Esophagus muscularis mucosa (tissue), 4 donors: ENCODE measurements at regions not wholly inside any gene's neighbourhood (a gene's known extent, or its start where the extent isn't known, plus 50 kb on each side); places are given as distances from the start of the nearest gene placed in this dataset.

Source experiments
- DNase-seq: peaks from one replicate; pipeline ENCODE4 v3.0.0-alpha.2; 2017; ENCODE audit errors: extremely low spot score
- H3K27ac ChIP-seq, 4 donors: fragments of 200-600 bp; sonication (generic); replicated peaks in 1 of 4; 1 replicate in 3 of 4; 2 replicates in 1 of 4; pipeline ENCODE4 v1.5.1; 2016 to 2019; ENCODE audit warnings: mild to moderate bottlenecking in 1 of 4
- H3K27me3 ChIP-seq, 4 donors: fragments of 200-600 bp; sonication (generic); one replicate each; pipeline versions ENCODE4 v1.5.1 to v1.6.0; 2016 to 2019
- H3K36me3 ChIP-seq, 4 donors: fragments of 200-600 bp; sonication (generic); one replicate each; pipeline ENCODE4 v1.5.1; 2016 to 2019
- H3K4me1 ChIP-seq, 4 donors: fragments of 200-600 bp; sonication (generic); one replicate each; pipeline ENCODE4 v1.5.1; 2016 to 2019
- H3K4me3 ChIP-seq, 4 donors: fragments of 200-600 bp; sonication (generic); 1 replicate in 2 of 4; 2 replicates in 2 of 4; pipeline ENCODE4 v1.5.1; 2016 to 2019; ENCODE audit warnings: mild to moderate bottlenecking in 4 of 4, moderate library complexity in 1 of 4
- H3K9me3 ChIP-seq, 4 donors: fragments of 200-600 bp; sonication (generic); 1 replicate in 3 of 4; 2 replicates in 1 of 4; pipeline ENCODE4 v1.5.1; 2016 to 2019
- EP300 ChIP-seq: sonication (generic); formaldehyde crosslinking; IDR thresholded peaks from one replicate; pipeline ENCODE4 v1.6.1; 2017; ENCODE audit warnings: antibody characterized with exemption
- POLR2A ChIP-seq: fragments of 450-650 bp; IDR thresholded peaks from one replicate; pipeline ENCODE4 v1.6.1; 2017; ENCODE audit warnings: antibody characterized with exemption, moderate library complexity, mild to moderate bottlenecking, low read depth
- POLR2AphosphoS5 ChIP-seq, 2 donors: sonication (generic); formaldehyde crosslinking; IDR thresholded peaks; one replicate each; pipeline ENCODE4 v1.6.1; 2017; ENCODE audit warnings: antibody characterized with exemption in 2 of 2
- WGBS: methylation state at CpG from one replicate; pipeline ENCODE4 v1.1.5; 2018; 5-methylcytosine and 5-hydroxymethylcytosine counted together
- intact Hi-C: fragments of 100-400 bp; cut with DNase I; formaldehyde crosslinking; loops from one replicate; pipeline ENCODE4 v1.15.1; 2023
- TF ChIP-seq, protein P1 (sequence below), 3 experiments: fragments of 200-600 bp in 2 of 3; fragments of 450-650 bp in 1 of 3; sonication (generic) in 2 of 3; IDR thresholded peaks; one replicate each; pipeline ENCODE4 v1.5.1; 2017 to 2019; ENCODE audit warnings: antibody characterized with exemption in 3 of 3, mild to moderate bottlenecking in 2 of 3, moderate library complexity in 1 of 3

DNA sequence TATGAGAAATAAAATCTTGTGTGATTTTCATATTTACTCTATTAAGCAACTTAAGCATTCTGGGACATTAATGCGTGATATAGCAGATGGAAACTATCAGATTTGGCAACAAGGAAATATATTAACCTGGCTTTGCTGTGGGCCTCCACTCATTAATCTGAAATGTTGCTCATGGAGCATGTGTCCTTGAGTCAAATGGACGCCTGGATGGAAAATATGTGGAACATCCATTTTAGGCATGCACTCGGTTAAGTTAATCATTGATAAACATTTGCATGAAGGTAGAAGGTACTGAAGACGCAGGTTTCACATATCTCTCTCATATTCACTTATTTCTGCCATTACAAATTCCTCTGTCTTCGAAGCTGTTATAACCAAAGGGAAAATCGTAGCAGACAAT lies 246.1 kb downstream of the NR2F2 start:
- no peak overlapping the region for H3K27ac ChIP-seq
- 81% methylated on average over 6 of the region's 6 CpGs for WGBS
- intact Hi-C loops = no loop called here
- TF ChIP-seq, protein P1, sequence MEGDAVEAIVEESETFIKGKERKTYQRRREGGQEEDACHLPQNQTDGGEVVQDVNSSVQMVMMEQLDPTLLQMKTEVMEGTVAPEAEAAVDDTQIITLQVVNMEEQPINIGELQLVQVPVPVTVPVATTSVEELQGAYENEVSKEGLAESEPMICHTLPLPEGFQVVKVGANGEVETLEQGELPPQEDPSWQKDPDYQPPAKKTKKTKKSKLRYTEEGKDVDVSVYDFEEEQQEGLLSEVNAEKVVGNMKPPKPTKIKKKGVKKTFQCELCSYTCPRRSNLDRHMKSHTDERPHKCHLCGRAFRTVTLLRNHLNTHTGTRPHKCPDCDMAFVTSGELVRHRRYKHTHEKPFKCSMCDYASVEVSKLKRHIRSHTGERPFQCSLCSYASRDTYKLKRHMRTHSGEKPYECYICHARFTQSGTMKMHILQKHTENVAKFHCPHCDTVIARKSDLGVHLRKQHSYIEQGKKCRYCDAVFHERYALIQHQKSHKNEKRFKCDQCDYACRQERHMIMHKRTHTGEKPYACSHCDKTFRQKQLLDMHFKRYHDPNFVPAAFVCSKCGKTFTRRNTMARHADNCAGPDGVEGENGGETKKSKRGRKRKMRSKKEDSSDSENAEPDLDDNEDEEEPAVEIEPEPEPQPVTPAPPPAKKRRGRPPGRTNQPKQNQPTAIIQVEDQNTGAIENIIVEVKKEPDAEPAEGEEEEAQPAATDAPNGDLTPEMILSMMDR (IDR thresholded peaks at IDR 0.05) = no peak
- TF ChIP-seq EP300 = no peak
- no peak for TF ChIP-seq POLR2A
- TF ChIP-seq POLR2AphosphoS5 (IDR thresholded peaks at IDR 0.05) = no peak
- H3K4me3 ChIP-seq = no peak overlapping the region
- peaks cover 0 to 3% (median 0%) of the 10 kb centered on the region in 4 donors for H3K9me3 ChIP-seq
- no peaks in the 10 kb centered on the region for H3K4me1 ChIP-seq
- H3K36me3 ChIP-seq = no peaks in the 10 kb centered on the region
- no peaks in the 10 kb centered on the region for H3K27me3 ChIP-seq
- no peak for DNase-seq

DNA sequence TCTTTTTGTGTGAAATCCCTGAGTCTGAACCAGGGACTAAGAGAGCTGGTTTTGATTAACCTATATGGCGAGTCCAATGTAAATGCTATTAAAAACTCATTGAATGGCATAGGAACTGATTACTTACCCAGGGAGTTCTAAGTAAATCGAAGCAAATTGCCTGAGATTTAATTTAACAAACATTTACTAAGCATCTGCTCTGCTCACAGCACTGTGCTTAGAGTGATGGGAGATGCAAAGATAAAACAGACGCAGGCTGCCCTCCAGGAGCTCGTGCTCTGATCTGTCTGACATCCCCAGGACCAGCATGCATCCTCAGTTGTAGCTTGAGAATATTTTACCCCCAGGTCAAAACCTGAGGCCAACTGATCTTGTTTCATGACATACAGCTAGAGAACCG lies 247.9 kb downstream of the NR2F2 start:
- no peaks in the 10 kb centered on the region for H3K36me3 ChIP-seq
- H3K9me3 ChIP-seq = no peaks in the 10 kb centered on the region
- no peak for DNase-seq
- H3K4me1 ChIP-seq = no peaks in the 10 kb centered on the region
- no peaks in the 10 kb centered on the region for H3K27me3 ChIP-seq
- no peak for TF ChIP-seq POLR2AphosphoS5 (IDR thresholded peaks at IDR 0.05)
- no peak for TF ChIP-seq EP300
- TF ChIP-seq, protein P1 (IDR thresholded peaks at IDR 0.05) = no peak
- TF ChIP-seq POLR2A = no peak
- intact Hi-C loops = no loop called here
- H3K4me3 ChIP-seq = no peak overlapping the region
- H3K27ac ChIP-seq = no peak overlapping the region
- 63% methylated on average over 5 of the region's 5 CpGs for WGBS

DNA sequence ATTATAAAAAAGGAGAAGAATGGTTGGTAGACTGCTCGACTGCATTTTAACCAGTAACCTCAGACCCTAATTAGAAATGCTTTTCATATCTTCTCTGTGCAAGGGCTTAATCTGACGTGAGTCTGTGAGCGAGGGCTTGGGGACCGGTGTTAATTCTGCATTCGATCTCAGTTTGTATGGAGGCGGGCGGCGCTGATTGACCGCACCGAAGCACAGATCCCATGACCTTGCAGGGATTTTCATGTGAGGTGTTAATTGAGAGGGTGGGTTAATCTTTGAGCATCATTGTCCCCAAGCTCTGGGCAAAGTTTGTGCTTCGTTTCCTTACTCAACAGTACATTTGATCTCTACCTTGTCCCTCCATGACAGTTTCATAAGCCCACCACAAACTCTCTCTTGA lies 250.9 kb downstream of the NR2F2 start:
- Histone ChIP-seq H3K4me3 (no peak overlapping the region), H3K27ac (no peak overlapping the region), H3K36me3 (no peaks in the 10 kb centered on the region), H3K4me1 (peaks cover 0 to 5% (median 0%) of the 10 kb centered on the region in 4 donors), H3K9me3 (no peaks in the 10 kb centered on the region), H3K27me3 (no peaks in the 10 kb centered on the region)
- TF ChIP-seq POLR2AphosphoS5 (IDR thresholded peaks at IDR 0.05) (no peak), EP300 (no peak), POLR2A (no peak)
- TF ChIP-seq, protein P1 (IDR thresholded peaks at IDR 0.05) = no peak
- intact Hi-C loops = no loop called here
- DNase-seq = no peak
- 88% methylated on average over 11 of the region's 11 CpGs for WGBS

DNA sequence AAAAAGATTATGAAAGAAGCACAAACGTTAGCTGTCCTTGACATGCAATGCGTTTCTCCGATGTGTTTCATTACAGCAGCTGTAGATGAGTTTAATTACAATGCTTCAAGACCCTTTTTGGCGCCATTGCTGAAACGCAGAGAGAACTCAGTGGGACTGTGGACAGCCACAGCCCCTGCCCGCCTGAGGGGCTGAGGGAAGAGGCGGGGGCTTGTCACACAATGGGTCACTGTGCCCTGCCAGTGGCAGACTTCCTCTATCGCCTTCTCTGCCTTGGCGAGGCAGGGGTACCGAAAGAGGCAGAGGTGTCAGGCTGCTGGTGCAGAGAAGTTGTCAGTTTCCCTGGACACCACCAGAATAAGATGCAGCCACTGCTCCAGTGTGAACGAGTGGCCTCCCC lies 252.0 kb downstream of the NR2F2 start:
- Histone ChIP-seq H3K27ac (no peak overlapping the region), H3K36me3 (no peaks in the 10 kb centered on the region), H3K4me3 (no peak overlapping the region), H3K27me3 (no peaks in the 10 kb centered on the region), H3K9me3 (no peaks in the 10 kb centered on the region), H3K4me1 (peaks cover 0 to 5% (median 0%) of the 10 kb centered on the region in 4 donors)
- no peak for DNase-seq
- WGBS = 89% methylated on average over 11 of the region's 11 CpGs
- TF ChIP-seq POLR2A = no peak
- intact Hi-C loops = no loop called here

DNA sequence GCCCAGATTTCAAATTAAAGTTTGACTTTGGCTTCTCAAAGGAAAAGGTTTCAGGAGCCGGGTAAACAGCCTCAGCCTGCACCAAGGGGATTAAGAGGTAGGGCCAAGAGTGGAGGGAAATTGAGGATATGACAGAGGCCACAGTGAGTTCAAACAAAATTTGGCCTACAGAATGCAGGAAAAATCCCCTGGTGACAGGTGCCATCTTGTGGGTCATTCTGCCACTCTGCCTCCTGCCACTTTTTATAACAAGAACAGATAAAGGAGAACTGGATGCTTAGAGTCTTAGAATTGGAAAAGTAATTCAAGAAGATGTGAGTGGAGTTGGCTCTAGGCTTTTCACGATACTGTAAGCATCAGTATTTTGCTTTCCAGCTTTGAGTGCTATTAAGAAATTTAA lies 253.2 kb downstream of the NR2F2 start:
- intact Hi-C loops = no loop called here
- no peak overlapping the region for H3K27ac ChIP-seq
- no peaks in the 10 kb centered on the region for H3K36me3 ChIP-seq
- WGBS = 77% methylated on average over 2 of the region's 2 CpGs
- H3K4me3 ChIP-seq = no peak overlapping the region
- no peaks in the 10 kb centered on the region for H3K27me3 ChIP-seq
- DNase-seq = no peak
- TF ChIP-seq POLR2A (no peak), POLR2AphosphoS5 (IDR thresholded peaks at IDR 0.05) (no peak), EP300 (no peak)
- TF ChIP-seq, protein P1 (IDR thresholded peaks at IDR 0.05) = no peak
- H3K9me3 ChIP-seq = no peaks in the 10 kb centered on the region
- H3K4me1 ChIP-seq = peaks cover 0 to 5% (median 0%) of the 10 kb centered on the region in 4 donors
